Stimulated activated CD8-positive, alpha-beta memory T cell treated with anti-CD3 and anti-CD28 coated beads, Interleukin-4, amount 100 ng/mL, for 4 hours (primary cell): ENCODE measurements at regions not wholly inside any gene's neighbourhood (a gene's known extent, or its start where the extent isn't known, plus 50 kb on each side); places are given as distances from the start of the nearest gene placed in this dataset.

ENCODE experiments used
- DNase-seq, 2 donors: peaks; one replicate each; pipeline ENCODE4 v3.0.0-alpha.2; 2020; ENCODE audit warnings: low read depth in 2 of 2, low spot score in 1 of 2

DNA sequence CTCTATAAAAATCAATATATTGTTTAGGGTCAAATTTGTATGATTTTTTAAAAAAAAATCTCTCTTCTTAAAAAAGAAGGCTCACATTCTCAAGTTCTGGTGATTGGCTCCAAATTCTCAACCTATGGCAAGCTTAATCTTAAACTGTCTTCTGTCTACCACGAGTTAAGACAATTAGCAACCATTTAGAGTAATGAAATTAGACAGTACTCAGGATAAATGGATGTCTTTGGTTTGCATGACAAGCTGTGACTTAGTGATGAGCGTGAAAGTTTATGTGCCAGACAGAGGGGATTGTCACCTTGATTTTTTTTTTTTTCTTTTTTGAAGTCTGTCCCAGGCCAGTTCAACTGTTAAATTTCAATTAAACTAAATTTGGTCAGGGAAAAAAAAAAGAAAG is 1632.3 kb downstream of the MAT2B start:
- DNase-seq = no peak

DNA sequence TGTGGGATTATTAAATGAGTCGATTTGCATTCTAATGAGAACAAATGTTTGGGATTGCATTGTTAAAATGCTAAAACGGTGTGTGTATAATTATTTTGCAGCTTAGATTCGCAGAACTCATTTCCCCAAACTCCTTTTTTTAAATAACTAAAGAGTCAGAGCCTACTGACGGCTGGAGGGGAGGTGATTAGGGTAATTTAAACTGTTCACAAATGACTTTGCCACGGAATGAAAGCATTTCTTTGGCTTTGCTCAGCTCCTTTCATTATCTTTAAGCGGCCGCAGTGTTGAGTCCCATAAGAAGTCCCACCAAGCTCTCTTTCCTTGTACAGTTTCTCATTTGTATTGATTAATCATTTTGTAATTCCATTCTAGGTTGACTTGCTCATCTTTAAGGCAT is 1632.8 kb downstream of the MAT2B start:
- DNase-seq = no peak

DNA sequence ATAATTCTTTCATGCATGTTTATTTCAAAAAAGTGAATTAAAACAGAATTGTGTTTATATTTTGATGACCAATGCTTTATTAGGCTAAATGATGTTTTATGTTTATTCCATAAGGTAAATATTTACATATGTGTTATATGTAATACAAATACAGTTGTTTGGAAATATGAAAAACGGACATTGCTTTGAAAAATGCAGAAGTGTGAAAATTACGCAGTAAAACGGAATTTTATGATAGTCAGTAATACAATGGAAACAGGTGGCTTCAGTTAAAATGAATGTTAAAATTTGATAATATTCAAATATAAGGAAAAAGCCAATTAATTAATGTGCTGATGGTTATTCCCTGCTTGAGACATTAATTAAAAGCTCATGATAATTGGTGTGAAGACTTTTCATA is 1633.8 kb downstream of the MAT2B start:
- DNase-seq = no peak

DNA sequence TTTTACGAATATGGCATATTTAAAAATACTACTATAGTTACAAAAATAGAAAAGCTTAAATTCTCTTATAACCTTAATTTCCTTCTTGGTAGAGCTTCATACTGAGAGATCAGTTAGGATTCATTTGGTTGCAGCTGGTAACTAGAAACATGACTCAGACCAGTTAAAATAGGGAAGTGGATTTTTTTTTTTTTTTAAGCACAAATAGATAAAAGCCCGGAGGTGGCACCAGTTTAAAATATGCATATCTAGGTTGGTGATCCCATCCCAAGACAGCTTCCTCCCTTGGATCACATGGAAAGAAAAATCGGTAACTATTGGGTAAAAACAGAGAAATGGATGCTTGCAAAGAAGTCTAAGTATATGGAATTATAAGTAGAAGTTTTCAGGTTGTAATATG is 1634.3 kb downstream of the MAT2B start:
- DNase-seq = no peak

DNA sequence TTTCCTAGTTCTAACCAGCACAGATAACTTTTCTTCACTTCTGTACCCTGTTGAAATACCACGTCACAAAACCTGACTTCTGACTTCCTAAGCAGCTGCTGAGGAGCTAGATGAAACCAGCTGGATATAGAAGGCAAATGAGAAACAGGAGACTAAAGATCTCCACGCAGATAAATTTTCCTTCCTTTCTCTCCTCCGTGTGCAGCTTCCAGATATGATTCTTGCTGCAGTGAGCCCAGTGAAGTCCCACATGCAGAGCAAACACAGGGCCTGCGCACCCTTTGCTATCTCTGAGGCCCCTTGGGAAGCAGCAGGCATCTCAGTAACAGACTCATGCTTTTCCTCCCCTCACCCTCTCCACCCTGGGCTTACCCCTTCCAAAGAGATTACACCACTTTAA is 1638.3 kb downstream of the MAT2B start:
- DNase-seq = no peak

DNA sequence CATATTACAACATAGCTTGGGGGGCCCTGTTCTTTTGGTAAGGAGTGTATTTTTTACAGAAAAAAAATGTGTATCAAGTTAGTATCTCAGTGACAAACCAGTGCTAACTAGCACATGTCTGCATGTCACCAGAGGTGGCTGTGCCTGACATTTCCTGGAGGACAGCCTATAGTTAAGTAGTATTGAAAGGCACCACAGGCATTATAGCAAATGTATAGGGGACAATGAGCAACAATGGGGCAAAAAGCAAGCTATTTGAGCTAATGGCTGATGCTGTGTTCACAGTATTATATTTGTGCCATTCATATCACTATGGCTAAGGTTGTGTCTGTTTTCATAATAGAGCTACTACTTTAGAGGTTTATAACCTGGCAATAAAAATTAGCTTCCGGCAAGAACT is 1644.0 kb downstream of the MAT2B start:
- no peak for DNase-seq

DNA sequence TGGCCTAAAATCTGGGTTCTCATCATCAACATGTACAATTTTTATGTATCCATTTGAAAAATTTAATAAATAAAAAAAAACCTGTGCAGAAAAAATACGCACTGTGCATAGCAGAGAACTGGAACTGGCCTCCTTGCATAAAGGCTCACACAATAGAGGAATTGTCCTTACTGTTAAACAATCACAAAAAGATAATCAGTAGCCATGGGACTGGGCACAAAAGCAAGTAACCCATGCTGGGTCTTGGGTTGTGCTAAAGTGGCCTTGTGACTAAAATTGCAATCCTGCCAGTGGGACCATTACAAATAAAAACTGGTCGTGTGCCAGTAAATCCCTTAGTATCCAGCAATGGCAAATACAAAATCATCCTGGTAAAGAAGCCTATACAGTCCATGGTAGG is 1646.6 kb downstream of the MAT2B start:
- no peak for DNase-seq

DNA sequence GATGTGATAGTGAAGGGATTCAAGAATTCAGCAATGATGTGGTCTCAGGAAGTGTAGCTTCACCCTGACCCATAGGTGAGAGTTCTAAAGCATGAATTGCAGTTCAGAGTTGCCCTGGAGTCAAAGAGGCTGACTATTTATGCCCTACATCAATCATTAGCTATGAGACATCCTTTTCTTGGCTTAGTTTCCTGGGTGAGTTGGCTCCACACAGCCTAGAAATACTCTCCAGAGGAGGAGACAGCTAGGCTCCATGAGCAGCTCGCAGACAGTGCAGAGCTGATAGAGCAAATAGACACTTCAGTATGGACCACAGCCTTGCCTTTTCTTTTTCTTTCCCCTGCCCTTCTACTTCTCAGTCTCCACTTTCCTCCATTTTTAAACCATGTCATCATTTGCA is 1651.8 kb downstream of the MAT2B start:
- DNase-seq = no peak

DNA sequence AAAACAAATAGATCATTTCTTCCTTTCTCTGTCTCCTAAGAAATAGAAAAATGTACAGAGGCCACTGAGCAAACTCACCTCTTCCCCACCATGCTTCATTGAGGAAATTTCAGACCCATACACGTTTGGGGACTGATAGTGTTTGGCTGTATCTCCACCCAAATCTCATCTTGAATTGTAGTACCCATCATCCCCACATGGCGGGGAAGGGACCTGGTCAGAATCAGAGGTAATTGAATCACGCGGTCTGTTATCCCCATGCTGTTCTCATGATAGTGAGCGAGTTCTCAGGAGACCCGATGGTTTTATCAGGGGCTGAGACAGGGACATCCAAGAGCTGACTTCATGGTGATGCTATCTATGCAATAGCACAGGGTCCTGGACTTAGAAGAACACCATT is 1655.8 kb downstream of the MAT2B start:
- no peak for DNase-seq

DNA sequence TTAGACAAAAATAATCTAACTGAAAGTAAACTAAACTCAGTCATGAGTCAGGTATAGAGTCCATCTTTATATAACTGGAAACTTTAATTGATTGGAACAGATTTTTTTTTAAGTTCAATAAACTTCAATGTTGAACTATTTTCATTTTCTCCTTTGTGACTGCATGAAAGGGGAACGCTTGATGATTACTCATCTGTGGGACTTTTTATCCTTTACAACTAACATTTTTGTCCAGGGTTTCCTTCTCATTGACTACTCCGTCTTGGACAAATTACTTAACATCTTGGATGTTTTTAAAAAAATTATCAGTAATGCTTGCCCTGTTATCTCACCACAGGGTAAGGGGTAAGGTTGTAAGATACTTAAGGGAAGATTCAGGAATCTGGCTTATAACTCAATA is 1658.4 kb downstream of the MAT2B start:
- DNase-seq = no peak

DNA sequence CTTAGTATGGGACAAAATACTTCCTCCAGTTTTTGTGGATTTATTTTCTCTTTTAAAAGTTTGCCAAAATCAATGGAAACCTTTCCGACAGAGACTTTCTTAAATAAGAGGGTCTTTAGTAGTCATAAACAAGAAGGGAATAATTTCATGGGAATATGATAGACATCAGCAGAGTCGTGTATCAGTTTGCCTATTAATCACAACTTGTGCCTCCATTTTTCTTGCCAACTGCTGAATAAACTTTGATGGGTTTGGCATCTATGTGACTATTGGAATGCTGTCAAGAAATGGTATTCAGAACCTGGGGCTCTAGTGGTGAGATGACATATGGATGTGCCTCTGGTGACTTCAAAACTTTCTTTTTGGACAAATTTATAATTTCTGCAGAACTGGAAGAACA is 1668.2 kb downstream of the MAT2B start:
- no peak for DNase-seq

DNA sequence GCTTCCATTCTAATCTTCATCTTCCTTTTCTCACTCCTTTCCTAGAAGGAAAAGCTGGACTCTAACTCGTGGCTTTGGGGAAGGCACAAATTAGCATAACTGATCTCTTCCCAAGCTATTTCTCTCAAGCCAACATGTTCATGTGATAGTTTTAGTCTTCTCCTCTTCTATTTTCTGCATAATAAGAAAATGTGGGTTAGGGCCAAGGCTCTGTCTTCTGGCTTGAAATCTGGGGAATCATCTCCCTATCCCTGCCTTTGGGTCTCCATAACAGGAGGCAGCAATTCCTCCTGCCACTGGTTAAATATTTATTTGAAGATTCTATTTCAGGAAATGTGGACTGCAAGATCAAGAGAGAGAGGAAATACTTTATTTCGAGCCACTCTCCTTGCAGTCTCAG is 1669.6 kb downstream of the MAT2B start:
- DNase-seq = no peak

DNA sequence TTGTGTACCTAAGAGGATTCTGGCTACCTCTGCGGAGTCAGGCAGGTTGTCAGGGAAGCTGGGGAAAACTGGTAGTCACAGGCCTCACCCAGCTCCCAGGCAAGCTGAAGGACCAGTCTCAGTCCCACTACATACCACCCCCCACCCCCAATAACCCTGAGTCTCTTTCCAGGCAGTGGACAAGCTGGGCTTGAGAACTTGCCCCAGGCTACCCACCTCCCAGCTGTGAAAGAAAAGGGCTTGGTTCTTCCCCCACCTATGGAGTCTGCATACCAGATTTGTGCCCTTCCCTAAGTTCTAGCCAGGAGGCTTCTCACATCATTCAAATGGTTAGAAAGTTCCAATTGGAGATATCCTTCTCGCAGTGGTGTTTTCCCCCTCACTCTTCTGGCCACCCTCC is 1678.8 kb downstream of the MAT2B start:
- no peak for DNase-seq

DNA sequence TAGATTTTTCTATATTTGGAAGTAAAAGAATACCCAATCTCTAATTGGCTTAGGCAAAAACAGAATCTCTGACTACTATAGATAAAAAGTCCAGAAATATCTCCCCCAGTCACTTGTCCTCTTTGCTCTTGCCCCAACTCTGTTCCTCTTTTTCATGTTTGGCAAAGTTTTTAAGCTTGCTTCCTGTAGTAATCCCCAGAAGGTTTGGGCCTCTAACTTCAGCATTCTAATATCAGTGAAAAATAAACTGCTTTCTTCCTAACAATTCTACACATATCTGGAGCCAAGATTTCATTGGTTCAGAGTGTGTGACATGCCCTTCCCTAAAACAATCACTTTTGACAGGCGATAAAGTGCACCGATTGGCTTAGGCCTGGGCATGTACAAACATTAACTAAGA is 1680.3 kb downstream of the MAT2B start:
- DNase-seq = no peak

DNA sequence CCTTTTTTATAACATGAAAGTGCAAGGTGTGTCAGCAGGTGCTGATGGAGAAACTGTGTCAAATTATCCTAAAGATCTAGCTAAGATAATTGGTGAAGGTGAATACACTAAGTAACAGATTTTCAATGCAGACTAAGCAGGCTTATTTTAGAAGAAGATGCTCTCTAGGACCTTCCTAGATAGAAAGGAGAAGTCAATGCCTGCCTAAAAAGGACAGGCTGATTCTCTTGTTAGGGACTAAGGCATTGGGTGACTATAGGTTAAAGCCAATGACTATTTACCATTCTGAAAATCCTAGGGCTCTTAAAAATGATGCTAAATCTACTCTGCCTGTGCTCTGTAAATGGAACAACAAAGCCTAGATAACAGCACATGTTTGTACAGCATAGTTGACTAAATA is 1682.4 kb downstream of the MAT2B start:
- DNase-seq = no peak

DNA sequence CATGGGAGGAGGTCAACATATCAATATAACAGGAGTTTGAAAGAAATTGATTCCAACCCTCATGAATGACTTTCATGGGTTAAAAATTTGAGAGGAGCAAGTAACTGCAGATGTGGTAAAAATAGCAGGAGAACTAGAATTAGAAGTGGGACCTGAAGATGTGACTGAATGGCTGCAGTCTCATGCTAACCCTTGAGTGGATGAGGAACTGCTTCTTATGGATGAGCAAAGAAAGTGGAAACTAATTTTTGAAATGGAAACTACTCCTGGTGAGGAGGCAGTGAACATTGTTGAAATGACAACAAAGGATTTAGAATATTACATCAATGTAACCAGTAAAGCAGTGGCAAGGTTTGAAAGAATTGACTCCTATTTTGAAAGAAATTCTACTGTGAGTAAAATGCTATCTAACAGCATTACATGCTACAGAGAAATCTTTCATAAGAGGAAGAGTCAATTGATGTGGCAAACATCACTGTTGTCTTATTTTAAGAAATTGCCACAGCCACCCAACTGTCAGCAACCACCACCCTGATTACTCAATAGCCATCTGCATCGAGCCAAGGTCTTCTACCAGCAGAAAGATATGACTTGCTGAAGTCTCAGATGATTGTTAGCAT is 1683.2 kb downstream of the MAT2B start:
- no peak for DNase-seq

DNA sequence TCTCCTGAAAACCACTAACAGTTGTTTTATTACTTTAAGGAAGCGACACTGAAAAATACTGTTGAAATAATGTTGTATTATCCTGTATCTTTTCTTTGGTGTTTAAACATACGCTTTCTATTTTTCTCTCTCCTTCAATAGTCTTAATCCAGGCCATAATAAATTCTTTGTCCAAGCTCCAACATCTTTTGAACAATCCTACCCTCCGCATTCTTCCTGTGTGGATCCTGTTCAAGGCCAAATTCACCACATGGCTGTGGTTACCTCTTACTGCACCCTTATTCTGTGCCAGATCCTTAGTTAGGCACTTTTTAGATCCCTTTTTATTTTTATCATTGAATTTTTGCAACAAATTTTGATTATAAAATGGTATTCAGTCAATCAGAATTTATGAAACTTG is 1691.5 kb downstream of the MAT2B start:
- DNase-seq = no peak

DNA sequence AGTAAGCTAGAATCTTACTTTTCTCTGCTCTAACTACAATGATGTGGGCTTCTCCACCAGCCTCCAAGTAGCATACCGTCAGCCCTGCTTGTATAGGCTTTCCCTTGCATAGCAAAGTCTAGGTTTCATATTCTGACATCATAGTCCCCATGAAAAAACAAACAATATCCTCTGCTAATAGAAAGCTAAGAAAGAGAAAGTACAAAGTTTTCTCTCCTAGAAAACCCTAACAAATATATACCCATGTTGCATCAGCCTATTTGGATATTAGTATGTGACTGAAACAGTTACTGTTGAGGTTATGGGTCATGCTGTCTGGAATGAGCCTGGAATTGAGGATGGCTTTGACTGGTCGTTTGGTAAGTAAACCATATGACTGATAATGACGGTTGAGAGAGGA is 1696.0 kb downstream of the MAT2B start:
- DNase-seq = no peak

DNA sequence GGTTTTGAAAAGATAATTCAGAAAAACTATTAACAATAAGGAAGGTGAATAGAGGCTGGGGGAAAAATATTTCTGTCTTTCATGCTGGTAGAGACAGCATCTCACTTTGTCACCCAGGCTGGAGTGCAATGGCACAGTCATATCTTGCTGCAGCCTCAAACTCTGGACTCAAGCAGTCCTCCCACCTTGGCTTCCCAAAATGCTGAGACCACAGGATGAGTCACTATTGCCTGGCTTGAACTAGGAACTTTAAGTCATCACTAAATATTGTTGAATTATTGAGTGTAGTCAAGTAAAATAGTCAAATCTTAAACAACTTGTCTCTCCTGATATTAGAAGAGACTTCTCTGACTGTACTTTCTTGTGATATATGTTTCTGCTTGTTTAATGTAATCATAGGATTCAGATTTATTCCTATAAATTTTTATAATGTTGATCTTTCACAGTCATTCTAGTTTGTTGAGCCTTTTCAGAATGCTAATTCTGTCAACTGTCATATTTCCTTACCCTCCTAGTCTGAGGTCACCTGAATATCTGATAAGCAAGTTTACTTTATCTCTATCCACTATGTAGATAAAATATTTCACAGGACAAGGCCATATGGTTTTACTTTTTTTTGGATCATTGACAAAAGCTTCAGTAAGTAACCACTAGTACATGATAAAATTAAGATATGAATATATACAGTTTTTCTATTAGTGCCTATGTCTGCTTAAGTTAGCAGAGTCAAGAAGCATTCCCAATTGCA is 1696.5 kb downstream of the MAT2B start:
- no peak for DNase-seq

DNA sequence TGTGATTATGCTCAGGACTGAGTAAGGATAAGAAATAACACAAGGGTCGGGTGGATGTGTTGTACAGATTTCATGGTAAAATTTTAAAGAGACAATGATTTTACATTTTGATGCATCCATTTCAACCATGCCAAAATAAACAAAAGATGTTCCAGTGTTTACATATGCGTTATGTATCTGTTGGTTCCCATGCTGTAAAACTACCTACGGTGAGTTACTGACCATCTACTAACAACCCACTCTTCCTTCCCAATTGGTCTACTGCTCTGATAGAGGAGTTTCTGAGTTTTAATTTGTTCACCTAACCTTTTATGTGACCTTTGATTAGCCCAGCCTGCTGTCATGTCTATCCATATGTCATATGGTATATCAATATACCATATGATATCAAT is 1697.1 kb downstream of the MAT2B start:
- no peak for DNase-seq

DNA sequence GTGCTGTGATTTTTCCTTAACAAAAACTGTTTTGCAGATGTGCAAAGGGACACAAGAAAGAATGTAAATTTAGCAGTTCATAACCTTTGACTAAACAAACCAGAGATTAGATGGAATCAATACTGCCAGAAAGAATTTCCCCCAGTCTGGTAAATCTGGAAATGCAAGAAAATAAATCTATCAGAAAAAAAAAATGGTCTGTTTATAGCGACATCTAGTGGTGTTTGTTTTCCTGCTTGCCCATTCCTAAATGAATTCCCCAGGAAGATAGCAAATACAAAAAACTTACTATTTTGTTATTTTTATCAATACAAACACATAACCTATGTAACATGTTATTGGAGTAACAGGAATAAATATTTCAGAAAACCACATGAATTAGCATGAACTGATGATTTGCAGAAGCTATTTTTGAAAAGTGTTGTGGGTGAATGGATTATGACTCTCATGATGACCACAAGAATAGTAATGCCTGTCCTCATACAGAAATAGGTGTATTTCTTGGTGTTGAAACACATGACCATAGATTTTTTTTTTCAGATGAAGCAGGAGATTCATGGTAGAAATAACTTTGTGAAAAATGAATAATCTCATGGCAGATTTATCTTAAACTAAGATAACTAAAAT is 1703.8 kb downstream of the MAT2B start:
- no peak for DNase-seq

DNA sequence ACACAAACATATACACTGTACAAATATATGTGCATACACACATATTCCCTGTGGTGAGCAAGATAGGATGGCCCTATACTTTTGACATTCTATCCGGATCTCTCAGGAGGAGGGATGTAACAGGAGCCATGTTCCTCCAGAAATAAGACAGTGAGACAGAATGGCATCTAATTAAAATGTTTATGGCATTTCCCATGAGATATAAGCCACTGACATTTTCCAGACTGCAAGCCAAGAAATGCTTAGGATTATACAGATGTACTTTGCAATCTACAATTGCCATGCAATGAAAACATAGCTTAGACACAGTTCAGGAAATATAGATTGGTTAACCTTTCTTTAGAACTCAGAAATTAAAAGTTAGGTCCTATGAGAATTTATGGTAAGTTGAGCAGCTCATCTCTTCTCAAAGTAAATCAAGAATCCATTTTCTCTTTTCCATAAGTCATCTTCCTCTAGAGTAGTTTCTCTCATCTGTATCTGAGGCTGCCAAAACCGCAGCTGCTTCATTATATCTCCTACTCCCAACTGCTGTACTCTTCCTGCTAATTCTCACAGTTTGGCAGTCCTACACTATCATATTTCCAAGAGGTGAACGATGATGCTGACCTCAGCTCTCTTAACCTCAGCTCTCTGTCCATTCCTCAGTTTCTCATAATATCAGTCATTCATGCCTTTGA is 1719.1 kb downstream of the MAT2B start:
- DNase-seq = no peak
